COLO829 (cell line): ENCODE measurements at regions not wholly inside any gene's neighbourhood (a gene's known extent, or its start where the extent isn't known, plus 50 kb on each side); places are given as distances from the start of the nearest gene placed in this dataset.
A peak's percentile ranks its signal among the peaks of the same experiment; 100 is the strongest.
"Not testable (repeated sequence)": the region's sequence is repeated elsewhere in the genome, so short reads cannot be mapped to it uniquely, and the experiment has no call there.

Experiments used
- DNase-seq: peaks from one replicate; pipeline ENCODE4 v3.0.0; 2012; ENCODE audit warnings: low spot score

DNA sequence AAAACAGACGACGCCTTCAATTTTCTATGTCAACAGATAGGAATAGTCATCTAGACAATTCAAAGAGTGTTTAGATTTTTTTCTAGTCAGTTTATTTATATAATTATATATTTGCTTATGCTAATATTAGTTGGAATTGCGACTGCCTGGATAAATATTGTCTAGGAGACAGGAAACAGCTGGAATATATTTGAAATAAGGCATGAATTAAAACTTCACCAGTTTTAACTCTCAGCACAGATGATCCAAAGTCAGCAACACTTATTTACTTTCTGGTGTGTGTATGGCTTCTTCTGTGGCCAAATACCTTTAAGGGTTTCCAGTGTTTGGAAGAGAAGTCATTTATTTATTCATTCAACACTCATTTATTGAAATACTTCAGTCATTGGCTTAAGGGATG is 1215.4 kb upstream of the USP15 start:
- no peak for DNase-seq

GRCh38 chr12:61070640-61071414 is 1189.4 kb upstream of the USP15 start:
- no peak for DNase-seq

DNA sequence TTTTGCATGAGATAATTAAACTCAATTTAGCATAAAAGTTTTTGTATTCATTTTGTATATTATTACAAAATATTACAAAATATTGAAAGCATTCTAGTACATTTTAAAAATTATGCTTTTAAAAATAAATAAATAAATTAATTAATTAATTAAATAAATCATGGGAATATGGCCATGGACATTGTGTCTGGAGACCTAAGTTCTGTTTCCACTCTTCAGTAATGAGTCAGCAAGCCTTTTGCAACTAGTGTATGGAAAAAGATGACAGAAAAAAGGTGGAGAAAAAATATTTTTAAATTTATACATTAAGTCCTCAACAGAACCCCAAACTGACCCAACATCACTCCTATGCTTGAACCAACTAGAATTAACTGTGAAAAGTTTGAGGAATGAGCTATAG is 1187.5 kb upstream of the USP15 start:
- DNase-seq = no peak

DNA sequence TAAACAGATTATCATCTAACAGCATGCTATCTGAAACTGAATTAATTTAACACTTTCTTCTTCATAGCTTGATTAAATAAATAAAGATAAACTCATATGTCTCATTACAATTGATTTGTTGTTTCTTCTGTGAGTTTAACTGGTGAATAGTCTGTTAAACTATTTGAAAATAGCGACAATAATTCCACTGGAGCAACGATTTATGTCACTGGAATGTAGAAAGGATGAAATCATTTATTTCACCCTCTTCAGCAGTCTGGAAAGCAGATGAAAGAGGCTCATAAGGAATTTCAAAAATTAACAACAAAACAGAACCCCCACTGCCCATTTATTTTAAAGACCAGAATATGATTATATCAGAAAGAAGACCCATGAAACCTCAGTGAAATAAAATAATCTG is 1165.1 kb upstream of the USP15 start:
- no peak for DNase-seq

- no peak for DNase-seq
Observed at GRCh38 chr12:61098031-61098580, 1162.1 kb upstream of the USP15 start.

DNA sequence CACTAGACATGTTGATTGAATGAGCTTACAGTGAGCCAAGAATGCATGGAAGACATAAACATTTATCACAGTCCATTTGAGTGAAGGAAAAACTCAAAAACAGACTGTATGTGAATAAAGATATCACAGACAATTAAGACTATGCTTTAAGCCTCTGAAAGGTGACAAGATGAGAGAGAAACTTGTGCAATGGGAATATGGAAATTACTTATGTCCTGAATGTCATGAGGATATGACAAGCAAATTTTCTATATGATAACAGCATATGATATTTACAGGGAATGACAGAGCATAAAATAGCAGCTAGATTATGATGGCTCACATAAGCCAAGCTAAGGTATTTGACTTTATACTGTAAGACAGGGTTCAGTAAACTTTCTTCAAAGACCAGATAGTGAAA is 1153.1 kb upstream of the USP15 start:
- DNase-seq = no peak

DNA sequence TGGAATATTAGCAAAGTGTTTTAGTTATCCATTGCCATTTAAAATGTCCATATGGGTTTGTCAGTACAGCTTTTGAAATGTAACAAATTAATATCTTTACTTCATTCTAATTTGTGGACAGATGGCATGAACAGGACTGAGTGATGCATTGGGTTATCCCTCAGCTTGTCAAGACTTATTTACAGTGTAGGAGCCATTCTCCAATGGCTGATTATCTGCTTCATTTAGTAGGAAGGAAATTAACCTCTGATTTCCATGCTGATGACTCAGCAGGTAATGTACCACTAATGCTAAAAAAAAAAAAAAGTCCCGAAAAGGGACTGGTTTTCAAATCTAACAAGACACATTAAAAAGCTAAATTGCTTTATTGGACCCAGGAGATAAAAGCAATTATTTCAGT is 1149.0 kb upstream of the USP15 start:
- no peak for DNase-seq

DNA sequence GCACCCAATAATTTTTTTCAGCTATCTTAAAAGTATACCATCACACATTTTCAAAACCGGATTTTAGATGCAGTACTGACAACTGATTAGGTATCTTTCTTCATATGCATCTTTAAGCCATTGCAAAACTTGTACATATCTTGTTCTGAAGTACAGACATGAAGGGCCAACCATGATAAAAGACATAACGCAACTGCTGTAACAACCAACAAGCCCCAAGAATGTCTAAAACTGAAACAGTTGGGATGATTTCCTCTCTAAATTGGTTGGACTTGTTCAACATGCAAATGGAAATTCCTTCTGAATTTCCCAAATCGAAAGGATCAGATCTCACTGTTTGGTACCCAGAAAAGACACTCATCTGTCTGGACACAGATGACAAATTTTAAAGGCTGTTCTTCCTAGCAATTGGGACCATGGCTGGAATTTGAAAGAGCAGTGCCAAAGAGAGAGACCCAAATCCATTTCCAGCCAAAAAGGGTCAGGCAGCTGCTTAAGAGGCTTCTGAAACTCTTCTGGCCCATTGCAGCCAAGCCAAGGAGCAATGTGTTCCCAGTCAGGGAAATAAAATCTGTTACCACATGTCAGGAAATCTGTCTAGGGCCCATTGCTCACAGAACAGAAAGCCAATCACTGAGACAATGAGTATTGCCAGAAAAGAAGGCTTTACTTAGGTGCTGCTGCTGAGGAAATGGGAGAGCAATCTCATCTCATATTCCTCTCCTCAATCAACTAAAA is 1122.4 kb upstream of the USP15 start:
- DNase-seq = no peak

DNA sequence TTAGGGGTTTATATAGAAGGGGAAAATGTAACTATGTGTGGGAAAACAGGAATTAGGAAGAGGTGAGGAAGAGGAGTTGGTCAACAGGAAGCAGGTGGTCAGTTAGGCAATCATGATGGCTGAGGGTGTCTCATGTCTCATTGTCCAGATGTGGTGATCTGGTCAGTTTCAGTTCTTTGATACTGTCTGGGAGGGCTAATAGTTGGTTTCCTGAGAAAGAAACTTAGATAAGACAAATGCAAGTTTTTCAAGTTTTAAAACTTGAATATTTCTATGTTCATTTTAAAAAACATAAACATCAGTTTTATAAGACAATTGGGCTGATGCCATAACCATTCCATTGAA is 1121.8 kb upstream of the USP15 start:
- no peak for DNase-seq

DNA sequence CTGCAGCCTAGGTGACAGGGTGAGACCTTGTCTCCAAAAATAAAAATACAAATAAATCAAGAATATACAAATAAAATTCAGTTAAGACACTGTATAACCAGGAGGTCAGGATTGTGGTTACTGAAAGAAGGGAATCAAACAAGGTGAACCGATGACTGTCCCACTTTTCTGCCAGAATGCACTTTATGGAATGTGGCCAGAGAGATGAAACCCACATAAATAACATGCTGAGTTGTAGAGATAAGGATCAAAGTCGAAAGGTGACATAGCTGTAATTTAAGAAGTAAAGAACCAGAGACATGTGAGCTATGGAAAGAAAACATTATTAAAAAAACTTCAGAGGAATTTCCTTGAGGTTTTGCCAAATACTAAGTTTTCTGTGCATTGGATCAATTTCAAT is 1098.2 kb upstream of the USP15 start:
- DNase-seq = no peak

DNA sequence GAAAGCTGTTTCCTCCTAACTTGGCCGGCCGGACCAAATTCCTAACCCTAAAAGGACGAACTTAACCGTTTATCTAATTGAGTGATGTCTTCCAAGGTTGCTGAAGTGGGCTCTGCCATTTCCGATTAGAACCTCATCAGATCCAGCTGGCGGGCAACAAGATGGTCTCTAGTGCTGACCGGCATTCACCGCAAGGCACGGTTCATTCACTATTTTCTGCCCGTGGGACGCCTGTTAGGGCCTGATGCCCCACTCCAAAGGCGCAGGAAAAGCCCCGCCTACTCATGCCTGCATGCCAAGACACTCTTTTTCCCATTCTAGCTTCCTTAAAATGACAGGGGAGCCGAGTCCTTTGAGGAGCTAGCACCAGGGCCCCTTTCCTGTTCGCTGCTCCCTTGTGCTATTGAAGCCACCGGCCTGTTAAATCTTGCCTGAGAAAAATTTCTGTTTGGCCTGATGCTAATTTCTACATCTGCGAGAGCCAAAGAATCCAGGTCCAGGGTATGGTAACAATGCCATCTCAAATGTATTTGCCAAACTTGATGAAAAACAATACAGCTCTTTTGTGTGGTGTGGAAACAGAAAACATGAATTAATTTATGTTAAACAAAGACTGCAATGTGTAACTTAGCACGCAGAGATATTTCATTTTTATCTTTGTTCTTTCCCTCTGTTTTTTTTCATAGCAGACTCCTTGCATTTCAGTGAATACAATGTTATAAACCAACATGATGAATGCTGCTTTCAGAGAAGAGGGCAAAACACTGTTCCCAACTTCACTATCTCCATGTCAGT is 1071.2 kb upstream of the USP15 start:
- peak; percentile 7 for DNase-seq

- DNase-seq = no peak
Observed at GRCh38 chr12:61213646-61214045, 1046.6 kb upstream of the USP15 start.

GRCh38 chr12:61220337-61220736 is 1039.9 kb upstream of the USP15 start:
- DNase-seq = no peak

DNA sequence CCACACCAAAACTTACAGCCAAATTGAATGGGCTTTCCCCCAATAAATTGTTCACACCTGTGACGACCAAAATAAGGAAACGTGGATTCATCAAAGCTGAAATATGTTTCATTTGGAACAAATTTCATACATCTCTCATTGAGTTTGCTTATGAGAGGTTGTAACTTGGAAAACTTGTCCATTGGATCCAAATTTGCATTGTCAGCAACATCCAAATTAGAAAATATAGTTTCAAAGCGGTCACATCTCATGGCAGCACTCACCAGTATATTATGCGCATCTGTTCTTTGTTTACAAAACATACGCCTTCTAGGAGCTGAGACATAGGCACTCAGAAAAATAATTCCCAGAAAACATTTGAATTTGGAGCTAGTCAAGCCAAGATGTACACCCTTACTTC is 1028.2 kb upstream of the USP15 start:
- no peak for DNase-seq

GRCh38 chr12:61250303-61250702 is 1009.9 kb upstream of the USP15 start:
- no peak for DNase-seq

GRCh38 chr12:61251076-61251475 is 1009.1 kb upstream of the USP15 start:
- DNase-seq = no peak

DNA sequence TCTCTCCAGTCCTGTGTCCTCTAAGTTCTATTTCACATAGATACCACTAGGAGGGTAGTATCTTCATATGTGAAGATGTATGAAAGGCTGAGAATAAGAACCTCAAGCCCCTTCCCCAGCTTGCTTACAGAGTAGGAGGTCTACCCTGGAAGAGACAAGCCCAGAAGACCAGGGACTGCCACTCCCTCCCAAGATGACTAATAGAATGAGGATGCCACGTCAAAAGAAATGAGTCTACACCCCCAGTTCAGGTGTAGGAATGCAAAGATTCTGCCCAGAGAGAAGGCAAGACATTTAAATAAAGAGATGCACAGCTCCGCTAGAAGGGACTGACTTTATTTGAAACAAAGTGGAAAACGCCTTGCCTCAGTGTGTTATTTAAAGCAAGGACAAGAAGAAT is 1006.0 kb upstream of the USP15 start:
- no peak for DNase-seq

GRCh38 chr12:61264294-61264693 is 995.9 kb upstream of the USP15 start:
- DNase-seq = not testable (repeated sequence)

DNA sequence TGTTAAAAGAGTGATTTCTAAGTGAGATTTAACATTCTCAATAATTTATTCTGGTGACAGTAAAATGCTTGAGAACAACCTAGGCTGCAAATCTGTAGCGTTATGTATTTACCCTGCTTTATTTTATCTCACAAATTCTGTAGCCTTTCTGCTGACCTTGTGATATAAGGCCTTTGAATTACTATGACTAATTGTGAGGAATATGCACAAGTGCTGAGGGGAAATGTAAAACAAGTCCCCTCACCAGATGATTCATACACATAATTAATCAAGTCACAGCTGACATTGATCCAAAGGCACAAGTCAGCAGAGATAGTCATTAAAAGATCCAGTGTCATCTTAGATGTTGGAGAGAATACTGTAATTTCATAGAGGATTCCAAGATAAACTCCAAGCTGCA is 992.7 kb upstream of the USP15 start:
- DNase-seq = peak; percentile 19

- no peak for DNase-seq
Observed at GRCh38 chr12:61272441-61272840, 987.8 kb upstream of the USP15 start.

GRCh38 chr12:61282790-61283575 is 977.2 kb upstream of the USP15 start:
- DNase-seq = no peak

- DNase-seq = no peak
Observed at GRCh38 chr12:61290473-61290872, 969.7 kb upstream of the USP15 start.
